Omental fat pad (tissue), 3 donors: ENCODE measurements at regions not wholly inside any gene's neighbourhood (a gene's known extent, or its start where the extent isn't known, plus 50 kb on each side); places are given as distances from the start of the nearest gene placed in this dataset.

ENCODE experiments used
- ATAC-seq: fragments of 150-250 bp; one replicate; pipeline ENCODE4 v1.9.1; 2016; ENCODE audit warnings: mild to moderate bottlenecking, moderate library complexity; ENCODE audit not compliant: low FRiP score
- DNase-seq: peaks from one replicate; pipeline ENCODE4 v3.0.0-alpha.2; 2019; ENCODE audit warnings: low spot score
- TF ChIP-seq, protein P1 (sequence below), 3 donors: fragments of 450-650 bp; IDR thresholded peaks; one replicate each; pipeline ENCODE4 v1.5.1; 2016 to 2017; ENCODE audit warnings: antibody characterized with exemption in 3 of 3, mild to moderate bottlenecking in 3 of 3, moderate library complexity in 2 of 3

DNA sequence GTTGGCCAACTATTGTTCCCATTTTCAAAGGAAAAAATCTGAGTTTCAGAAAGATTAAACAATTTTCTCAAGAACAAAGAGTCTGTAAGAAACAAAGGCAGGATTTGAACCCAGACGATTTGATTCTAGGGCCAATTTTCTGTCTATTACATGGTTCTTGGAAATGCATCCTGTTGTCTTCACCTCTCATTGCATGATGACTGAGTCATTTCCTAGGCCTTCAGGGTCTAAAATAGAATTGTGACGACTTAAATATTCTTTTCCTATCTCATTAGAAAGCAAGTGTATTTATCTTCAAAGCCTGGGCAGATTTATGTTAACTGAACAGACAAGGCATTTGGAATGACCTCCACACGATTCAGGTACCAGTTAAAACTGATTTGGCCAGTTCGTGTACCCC is 512.9 kb downstream of the NTRK2 start:
- DNase-seq (no peak), ATAC-seq (no peak)
- TF ChIP-seq, protein P1, sequence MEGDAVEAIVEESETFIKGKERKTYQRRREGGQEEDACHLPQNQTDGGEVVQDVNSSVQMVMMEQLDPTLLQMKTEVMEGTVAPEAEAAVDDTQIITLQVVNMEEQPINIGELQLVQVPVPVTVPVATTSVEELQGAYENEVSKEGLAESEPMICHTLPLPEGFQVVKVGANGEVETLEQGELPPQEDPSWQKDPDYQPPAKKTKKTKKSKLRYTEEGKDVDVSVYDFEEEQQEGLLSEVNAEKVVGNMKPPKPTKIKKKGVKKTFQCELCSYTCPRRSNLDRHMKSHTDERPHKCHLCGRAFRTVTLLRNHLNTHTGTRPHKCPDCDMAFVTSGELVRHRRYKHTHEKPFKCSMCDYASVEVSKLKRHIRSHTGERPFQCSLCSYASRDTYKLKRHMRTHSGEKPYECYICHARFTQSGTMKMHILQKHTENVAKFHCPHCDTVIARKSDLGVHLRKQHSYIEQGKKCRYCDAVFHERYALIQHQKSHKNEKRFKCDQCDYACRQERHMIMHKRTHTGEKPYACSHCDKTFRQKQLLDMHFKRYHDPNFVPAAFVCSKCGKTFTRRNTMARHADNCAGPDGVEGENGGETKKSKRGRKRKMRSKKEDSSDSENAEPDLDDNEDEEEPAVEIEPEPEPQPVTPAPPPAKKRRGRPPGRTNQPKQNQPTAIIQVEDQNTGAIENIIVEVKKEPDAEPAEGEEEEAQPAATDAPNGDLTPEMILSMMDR (IDR thresholded peaks at IDR 0.05) = no peak

GRCh38 chr9:85178474-85178873 is 508.9 kb downstream of the NTRK2 start:
- DNase-seq = no peak
- TF ChIP-seq, protein P1 (IDR thresholded peaks at IDR 0.05) = no peak

GRCh38 chr9:85173967-85174366 is 504.4 kb downstream of the NTRK2 start:
- ATAC-seq = no peak
- no peak for DNase-seq
- TF ChIP-seq, protein P1 (IDR thresholded peaks at IDR 0.05) = no peak

More at GRCh38 chr9:85178474-85178873, 508.9 kb downstream of the NTRK2 start:
- no peak for ATAC-seq

GRCh38 chr9:85172001-85172978 is 502.8 kb downstream of the NTRK2 start:
- DNase-seq = no peak
- TF ChIP-seq, protein P1 (IDR thresholded peaks at IDR 0.05) = no peak

DNA sequence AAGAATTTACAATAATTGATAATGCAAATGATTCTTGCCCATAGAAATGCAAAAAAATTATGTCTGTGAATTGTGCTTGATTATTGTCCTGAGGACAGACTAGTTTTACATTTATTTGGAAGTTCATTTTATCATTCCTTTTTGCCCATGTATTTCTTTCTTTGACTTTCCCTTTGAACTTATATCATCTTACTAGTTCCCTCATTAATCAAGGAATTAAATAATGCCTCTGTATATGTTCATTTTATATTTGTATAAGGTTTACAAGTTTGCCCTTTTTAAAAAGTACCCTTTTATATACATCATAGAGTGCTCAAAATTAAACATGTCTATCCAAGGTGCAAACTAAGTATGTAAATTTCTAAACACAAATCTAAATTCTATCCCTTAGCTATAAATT is 501.6 kb downstream of the NTRK2 start:
- DNase-seq = no peak
- TF ChIP-seq, protein P1 (IDR thresholded peaks at IDR 0.05) = no peak
- no peak for ATAC-seq

More at GRCh38 chr9:85172001-85172978, 502.8 kb downstream of the NTRK2 start:
- ATAC-seq = no peak

DNA sequence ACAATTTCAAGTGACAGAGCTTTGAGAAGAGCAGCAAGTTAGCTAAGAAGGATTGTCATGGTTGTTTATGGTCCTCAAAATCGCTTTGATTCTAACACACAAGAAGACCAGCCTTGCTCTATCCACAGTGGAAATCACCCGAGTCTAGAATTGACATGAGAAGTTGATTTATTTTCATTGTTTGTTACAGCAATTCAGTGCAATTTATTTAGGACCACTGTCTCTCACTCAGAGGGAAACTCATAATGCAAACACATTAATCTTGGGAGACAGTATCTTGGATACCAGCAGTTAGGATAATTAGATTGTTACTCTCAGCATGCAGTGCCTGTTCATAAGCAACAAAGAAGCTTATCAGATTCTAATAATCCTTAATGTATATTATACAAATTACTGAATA is 498.9 kb downstream of the NTRK2 start:
- TF ChIP-seq, protein P1 (IDR thresholded peaks at IDR 0.05) = no peak
- no peak for DNase-seq
- no peak for ATAC-seq

GRCh38 chr9:85167146-85167545 is 497.6 kb downstream of the NTRK2 start:
- TF ChIP-seq, protein P1 (IDR thresholded peaks at IDR 0.05) = no peak
- no peak for ATAC-seq
- DNase-seq = no peak
